HCT116 (cell line): ENCODE measurements at regions not wholly inside any gene's neighbourhood (a gene's known extent, or its start where the extent isn't known, plus 50 kb on each side); places are given as distances from the start of the nearest gene placed in this dataset.
A peak's percentile ranks its signal among the peaks of the same experiment; 100 is the strongest.

Source experiments
- ATAC-seq: fragments of 200-7000 bp; cut with Tn5 transposase; 2 replicates; pipeline ENCODE4 v1.9.1; 2020; ENCODE audit warnings: mild to moderate bottlenecking, moderate library complexity
- BruUV-seq: library from RNA; stranded (reverse); fragments of 400-500 nt; replicated peaks from 2 replicates; lab custom pipeline; 2021; lab: Mats Ljungman, UMichigan
- CTCF ChIA-PET: fragments of 300-600 bp; sonication (Branson Sonifier 250); formaldehyde crosslinking; loops from one replicate; lab custom pipeline; 2021; ENCODE audit warnings: antibody characterized with exemption; lab: Charles Lee
- POLR2A ChIA-PET: fragments of 300-600, 350-600 bp; sonication (Branson Sonifier 250); formaldehyde crosslinking; loops from one replicate; lab custom pipeline; 2021; ENCODE audit warnings: antibody characterized with exemption; lab: Charles Lee
- RAD21 ChIA-PET, 2 experiments: fragments of 300-600 bp; sonication (Branson Sonifier 250); formaldehyde crosslinking; loops; one replicate each; lab custom pipeline; 2023; ENCODE audit warnings: low total read pairs in 2 of 2; ENCODE audit not compliant: uncharacterized antibody in 2 of 2, unreplicated experiment in 2 of 2, low non-redundant PET in 1 of 2; lab: Charles Lee
- DNase-seq: peaks from one replicate; pipeline ENCODE4 v3.0.0-alpha.2; 2010; ENCODE audit warnings: low read depth, low spot score
- H2AFZ ChIP-seq: fragments of 200-600 bp; shearing (Covaris generic), sonication (generic); 2 replicates; pipeline ENCODE4 v1.6.1; 2017; ENCODE audit warnings: low read depth, mixed run types, mixed read lengths, antibody characterized with exemption, low read length; ENCODE audit not compliant: poor library complexity, severe bottlenecking
- H3K27ac ChIP-seq: 2 replicates; pipeline ENCODE4 v1.5.1; 2012; ENCODE audit warnings: low read depth, low read length
- H3K27me3 ChIP-seq: fragments of 200-600 bp; sonication (generic); 2 replicates; pipeline ENCODE4 v1.6.1; 2016; ENCODE audit warnings: mixed run types, low read length, mixed read lengths; ENCODE audit not compliant: insufficient read depth
- H3K36me3 ChIP-seq, 2 experiments: fragments of 200-500 bp in 1 of 2; fragments of 200-600 bp in 1 of 2; sonication (Bioruptor generic) in 1 of 2; sonication (generic) in 1 of 2; 2 replicates each; pipeline versions ENCODE4 v1.5.1 to v1.6.1; 2014 to 2016; ENCODE audit warnings: low read length in 2 of 2, inconsistent platforms in 1 of 2, mixed read lengths in 1 of 2, mixed run types in 1 of 2; ENCODE audit not compliant: insufficient read depth in 2 of 2, control insufficient read depth in 1 of 2
- H3K4me1 ChIP-seq, 2 experiments: fragments of 200-600 bp in 1 of 2; sonication (generic) in 1 of 2; 2 replicates each; pipeline versions ENCODE4 v1.5.1 to v1.6.1; 2012 to 2017; ENCODE audit warnings: low read length in 2 of 2, inconsistent platforms in 1 of 2, mild to moderate bottlenecking in 1 of 2, mixed read lengths in 1 of 2, mixed run types in 1 of 2, moderate library complexity in 1 of 2; ENCODE audit not compliant: insufficient read depth in 2 of 2, control insufficient read depth in 1 of 2
- H3K4me2 ChIP-seq: fragments of 200-600 bp; sonication (generic); 2 replicates; pipeline ENCODE4 v1.6.1; 2017; ENCODE audit warnings: mixed run types, low read length, mixed read lengths
- H3K4me3 ChIP-seq, 2 experiments: fragments of 200-600 bp in 1 of 2; sonication (generic) in 1 of 2; replicated peaks in 1 of 2; 2 replicates each; pipeline ENCODE4 v1.5.1; 2011 to 2016; ENCODE audit warnings: low read length in 2 of 2, control low read depth in 1 of 2, low read depth in 1 of 2, mild to moderate bottlenecking in 1 of 2, mixed read lengths in 1 of 2, mixed run types in 1 of 2
- H3K79me2 ChIP-seq: fragments of 200-600 bp; sonication (generic); 2 replicates; pipeline ENCODE4 v1.6.1; 2017; ENCODE audit warnings: mild to moderate bottlenecking, mixed run types, low read length, moderate library complexity, mixed read lengths; ENCODE audit not compliant: insufficient read depth
- H3K9ac ChIP-seq: fragments of 200-600 bp; sonication (generic); 2 replicates; pipeline ENCODE4 v1.6.1; 2016; ENCODE audit warnings: low read length, mixed read lengths
- H3K9me2 ChIP-seq: fragments of 200-600 bp; sonication (generic), shearing (Covaris generic); 2 replicates; pipeline ENCODE4 v1.6.1; 2017; ENCODE audit warnings: mixed run types, mild to moderate bottlenecking, moderate library complexity; ENCODE audit not compliant: insufficient read depth
- H3K9me3 ChIP-seq, 2 experiments: fragments of 200-500 bp in 1 of 2; fragments of 200-600 bp in 1 of 2; sonication (Bioruptor generic) in 1 of 2; sonication (generic) in 1 of 2; 2 replicates each; pipeline ENCODE4 v1.6.1; 2014 to 2017; ENCODE audit warnings: low read length in 2 of 2, mixed read lengths in 2 of 2, inconsistent platforms in 1 of 2, low read depth in 1 of 2, mild to moderate bottlenecking in 1 of 2, mixed run types in 1 of 2, moderate library complexity in 1 of 2; ENCODE audit not compliant: control insufficient read depth in 1 of 2, insufficient read depth in 1 of 2
- H4K20me1 ChIP-seq: fragments of 200-600 bp; sonication (generic), shearing (Covaris generic); 2 replicates; pipeline ENCODE4 v1.6.1; 2017; ENCODE audit warnings: mixed run types, mild to moderate bottlenecking, moderate library complexity; ENCODE audit not compliant: insufficient read depth
- CBX3 ChIP-seq: IDR thresholded peaks from 2 replicates; pipeline ENCODE4 v1.6.1; 2012; ENCODE audit warnings: low read depth
- CEBPB ChIP-seq: IDR thresholded peaks from 2 replicates; pipeline ENCODE4 v1.6.1; 2012; ENCODE audit warnings: low read depth
- ELF1 ChIP-seq: IDR thresholded peaks from 2 replicates; pipeline ENCODE4 v1.6.1; 2012; ENCODE audit warnings: low read depth, borderline replicate concordance
- EZH2 ChIP-seq: fragments of 200-600 bp; sonication (generic); IDR thresholded peaks from 2 replicates; pipeline ENCODE4 v1.6.1; 2017; ENCODE audit warnings: antibody characterized with exemption, mixed run types
- EZH2phosphoT487 ChIP-seq: fragments of 200-600 bp; IDR thresholded peaks from 2 replicates; pipeline ENCODE4 v1.6.1; 2018; ENCODE audit warnings: antibody characterized with exemption, borderline replicate concordance
- FOSL1 ChIP-seq: IDR thresholded peaks from 2 replicates; pipeline ENCODE4 v1.6.1; 2012; ENCODE audit warnings: low read depth
- JUND ChIP-seq: IDR thresholded peaks from 2 replicates; pipeline ENCODE4 v1.6.1; 2012
- POLR2A ChIP-seq: IDR thresholded peaks from 2 replicates; pipeline ENCODE4 v1.7.0; 2011; ENCODE audit warnings: borderline replicate concordance; ENCODE audit not compliant: insufficient read depth, insufficient read length; ENCODE audit errors: extremely low read depth
- POLR2AphosphoS5 ChIP-seq: IDR thresholded peaks from 2 replicates; pipeline ENCODE4 v1.6.1; 2011; ENCODE audit warnings: mild to moderate bottlenecking, low read depth, low read length, moderate library complexity
- RAD21 ChIP-seq: IDR thresholded peaks from 2 replicates; pipeline ENCODE4 v1.6.1; 2012; ENCODE audit warnings: low read depth, mild to moderate bottlenecking
- SIN3A ChIP-seq: IDR thresholded peaks from 2 replicates; pipeline ENCODE4 v1.6.1; 2012; ENCODE audit warnings: low read depth
- SP1 ChIP-seq: IDR thresholded peaks from 2 replicates; pipeline ENCODE4 v1.6.1; 2012; ENCODE audit warnings: low read depth
- TCF7L2 ChIP-seq: IDR thresholded peaks from 2 replicates; pipeline ENCODE4 v1.7.0; 2011; ENCODE audit warnings: borderline replicate concordance, inconsistent platforms; ENCODE audit not compliant: insufficient read depth, insufficient read length; ENCODE audit errors: extremely low read depth
- intact Hi-C: fragments of 100-400 bp; cut with micrococcal nuclease; formaldehyde crosslinking; loops from 2 replicates; pipeline ENCODE4 v1.10.0; 2022
- TF ChIP-seq, protein P1 (sequence below): IDR thresholded peaks from 2 replicates; pipeline ENCODE4 v1.6.1; 2012; ENCODE audit warnings: low read depth
- TF ChIP-seq, protein P2 (sequence below): IDR thresholded peaks from 2 replicates; pipeline ENCODE4 v1.6.1; 2012
- TF ChIP-seq, protein P3 (sequence below): IDR thresholded peaks from 2 replicates; pipeline ENCODE4 v1.6.1; 2011; ENCODE audit warnings: mild to moderate bottlenecking, low read length, moderate library complexity; ENCODE audit not compliant: insufficient replicate concordance; ENCODE audit errors: extremely low read depth
- TF ChIP-seq, protein P4 (sequence below): IDR thresholded peaks from 2 replicates; pipeline ENCODE4 v1.6.1; 2012

DNA sequence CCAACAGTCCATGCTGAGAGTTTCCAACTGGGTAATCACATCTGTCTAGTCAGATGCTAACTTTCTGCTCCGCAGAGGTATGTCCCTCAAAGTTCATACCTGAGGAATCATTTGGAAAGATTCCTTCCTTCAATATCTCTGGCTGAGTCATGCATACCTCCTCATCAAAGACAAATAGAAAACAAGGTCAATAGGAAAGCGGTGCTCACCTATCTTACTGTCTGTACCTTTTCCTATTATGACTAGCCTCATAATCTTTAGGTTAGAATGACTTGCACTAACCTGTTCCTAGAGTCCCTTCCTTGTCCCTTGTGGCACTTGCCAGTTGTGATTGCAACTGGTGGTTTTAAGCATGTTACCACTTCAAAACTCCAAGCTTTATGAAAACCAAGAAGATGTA is 78.2 kb upstream of the PTPRK start:
- ATAC-seq (peak; percentile 83), DNase-seq (peak; percentile 8)
- H3K27me3 ChIP-seq = no peaks in the 10 kb centered on the region
- H3K27ac ChIP-seq = no peak overlapping the region
- H3K79me2 ChIP-seq = no peaks in the 10 kb centered on the region
- ChIA-PET CTCF (no interaction called here), RAD21 (no interaction called here)
- intact Hi-C loops = no loop called here
- H3K9me3 ChIP-seq = no peaks in the 10 kb centered on the region
- H3K4me2 ChIP-seq = peak overlapping the region; percentile 58
- H4K20me1 ChIP-seq = no peaks in the 10 kb centered on the region
- TF ChIP-seq EZH2 = no peak
- TF ChIP-seq, protein P1, sequence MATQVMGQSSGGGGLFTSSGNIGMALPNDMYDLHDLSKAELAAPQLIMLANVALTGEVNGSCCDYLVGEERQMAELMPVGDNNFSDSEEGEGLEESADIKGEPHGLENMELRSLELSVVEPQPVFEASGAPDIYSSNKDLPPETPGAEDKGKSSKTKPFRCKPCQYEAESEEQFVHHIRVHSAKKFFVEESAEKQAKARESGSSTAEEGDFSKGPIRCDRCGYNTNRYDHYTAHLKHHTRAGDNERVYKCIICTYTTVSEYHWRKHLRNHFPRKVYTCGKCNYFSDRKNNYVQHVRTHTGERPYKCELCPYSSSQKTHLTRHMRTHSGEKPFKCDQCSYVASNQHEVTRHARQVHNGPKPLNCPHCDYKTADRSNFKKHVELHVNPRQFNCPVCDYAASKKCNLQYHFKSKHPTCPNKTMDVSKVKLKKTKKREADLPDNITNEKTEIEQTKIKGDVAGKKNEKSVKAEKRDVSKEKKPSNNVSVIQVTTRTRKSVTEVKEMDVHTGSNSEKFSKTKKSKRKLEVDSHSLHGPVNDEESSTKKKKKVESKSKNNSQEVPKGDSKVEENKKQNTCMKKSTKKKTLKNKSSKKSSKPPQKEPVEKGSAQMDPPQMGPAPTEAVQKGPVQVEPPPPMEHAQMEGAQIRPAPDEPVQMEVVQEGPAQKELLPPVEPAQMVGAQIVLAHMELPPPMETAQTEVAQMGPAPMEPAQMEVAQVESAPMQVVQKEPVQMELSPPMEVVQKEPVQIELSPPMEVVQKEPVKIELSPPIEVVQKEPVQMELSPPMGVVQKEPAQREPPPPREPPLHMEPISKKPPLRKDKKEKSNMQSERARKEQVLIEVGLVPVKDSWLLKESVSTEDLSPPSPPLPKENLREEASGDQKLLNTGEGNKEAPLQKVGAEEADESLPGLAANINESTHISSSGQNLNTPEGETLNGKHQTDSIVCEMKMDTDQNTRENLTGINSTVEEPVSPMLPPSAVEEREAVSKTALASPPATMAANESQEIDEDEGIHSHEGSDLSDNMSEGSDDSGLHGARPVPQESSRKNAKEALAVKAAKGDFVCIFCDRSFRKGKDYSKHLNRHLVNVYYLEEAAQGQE = no peak
- TF ChIP-seq, protein P2, sequence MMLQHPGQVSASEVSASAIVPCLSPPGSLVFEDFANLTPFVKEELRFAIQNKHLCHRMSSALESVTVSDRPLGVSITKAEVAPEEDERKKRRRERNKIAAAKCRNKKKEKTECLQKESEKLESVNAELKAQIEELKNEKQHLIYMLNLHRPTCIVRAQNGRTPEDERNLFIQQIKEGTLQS = no peak
- TF ChIP-seq POLR2A = no peak
- no peak; the same call in 1 of the 2 replicates for TF ChIP-seq SIN3A
- no peak for TF ChIP-seq EZH2phosphoT487
- TF ChIP-seq CEBPB = no peak
- no peak for TF ChIP-seq RAD21
- TF ChIP-seq, protein P3, sequence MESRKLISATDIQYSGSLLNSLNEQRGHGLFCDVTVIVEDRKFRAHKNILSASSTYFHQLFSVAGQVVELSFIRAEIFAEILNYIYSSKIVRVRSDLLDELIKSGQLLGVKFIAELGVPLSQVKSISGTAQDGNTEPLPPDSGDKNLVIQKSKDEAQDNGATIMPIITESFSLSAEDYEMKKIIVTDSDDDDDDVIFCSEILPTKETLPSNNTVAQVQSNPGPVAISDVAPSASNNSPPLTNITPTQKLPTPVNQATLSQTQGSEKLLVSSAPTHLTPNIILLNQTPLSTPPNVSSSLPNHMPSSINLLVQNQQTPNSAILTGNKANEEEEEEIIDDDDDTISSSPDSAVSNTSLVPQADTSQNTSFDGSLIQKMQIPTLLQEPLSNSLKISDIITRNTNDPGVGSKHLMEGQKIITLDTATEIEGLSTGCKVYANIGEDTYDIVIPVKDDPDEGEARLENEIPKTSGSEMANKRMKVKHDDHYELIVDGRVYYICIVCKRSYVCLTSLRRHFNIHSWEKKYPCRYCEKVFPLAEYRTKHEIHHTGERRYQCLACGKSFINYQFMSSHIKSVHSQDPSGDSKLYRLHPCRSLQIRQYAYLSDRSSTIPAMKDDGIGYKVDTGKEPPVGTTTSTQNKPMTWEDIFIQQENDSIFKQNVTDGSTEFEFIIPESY = no peak
- TF ChIP-seq ELF1 = no peak
- peak; percentile 54; the same call in 1 of the 2 replicates for TF ChIP-seq FOSL1
- no peak for TF ChIP-seq SP1
- TF ChIP-seq, protein P4, sequence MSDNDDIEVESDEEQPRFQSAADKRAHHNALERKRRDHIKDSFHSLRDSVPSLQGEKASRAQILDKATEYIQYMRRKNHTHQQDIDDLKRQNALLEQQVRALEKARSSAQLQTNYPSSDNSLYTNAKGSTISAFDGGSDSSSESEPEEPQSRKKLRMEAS = no peak
- peak; percentile 56 for TF ChIP-seq JUND
- no peak for TF ChIP-seq TCF7L2
- no peak for TF ChIP-seq CBX3
- no peak for TF ChIP-seq POLR2AphosphoS5
- TF ChIP-seq, all 23 proteins: peak for 2
- no peaks in the 10 kb centered on the region for H3K9me2 ChIP-seq
- H2AFZ ChIP-seq = peak overlapping the region; percentile 40
- BruUV-seq = no TSS peak
- peaks cover 19 to 38% of the 10 kb centered on the region in 2 experiments for H3K4me1 ChIP-seq
- POLR2A ChIA-PET = no interaction called here
- no peaks in the 10 kb centered on the region for H3K36me3 ChIP-seq
- 0 out of 4 replicates have a peak overlapping the region, but pooled peaks of 1 of the 2 experiments have one; percentile 1 for H3K4me3 ChIP-seq
- H3K9ac ChIP-seq = peak overlapping the region; percentile 4; the same call in 1 of the 2 replicates
